OCI-LY3 (cell line): ENCODE measurements at regions not wholly inside any gene's neighbourhood (a gene's known extent, or its start where the extent isn't known, plus 50 kb on each side); places are given as distances from the start of the nearest gene placed in this dataset.

Source experiments
- H2AFZ ChIP-seq: fragments of 200-600, 300-600 bp; shearing (Covaris generic); 2 replicates; pipeline ENCODE4 v1.6.0; 2014; ENCODE audit warnings: antibody characterized with exemption, low read depth, low read length
- H3K27ac ChIP-seq: fragments of 200-600, 300-600 bp; sonication (generic); 2 replicates; pipeline ENCODE4 v1.5.1; 2014; ENCODE audit warnings: mild to moderate bottlenecking, low read length, moderate library complexity, mixed read lengths
- H3K27me3 ChIP-seq: fragments of 200-600, 300-600 bp; sonication (generic); 2 replicates; pipeline ENCODE4 v1.6.1; 2014; ENCODE audit warnings: low read depth, low read length, mixed read lengths
- H3K36me3 ChIP-seq: fragments of 200-600, 300-600 bp; sonication (generic); replicated peaks from 2 replicates; pipeline ENCODE3; 2014; ENCODE audit warnings: low read depth, low read length, mixed read lengths
- H3K4me1 ChIP-seq: fragments of 300-600, 200-600 bp; sonication (generic); 2 replicates; pipeline ENCODE4 v1.6.1; 2014; ENCODE audit warnings: low read length, mixed read lengths
- H3K4me2 ChIP-seq: fragments of 200-600, 300-600 bp; sonication (generic); 2 replicates; pipeline ENCODE4 v1.6.1; 2014; ENCODE audit warnings: low read length, mixed read lengths
- H3K4me3 ChIP-seq: fragments of 300-600, 200-600 bp; sonication (generic); 2 replicates; pipeline ENCODE4 v1.5.1; 2014; ENCODE audit warnings: antibody characterized with exemption, mild to moderate bottlenecking, low read length, moderate library complexity
- H3K79me2 ChIP-seq: fragments of 300-600, 200-600 bp; shearing (Covaris generic); 2 replicates; pipeline ENCODE4 v1.6.1; 2014; ENCODE audit warnings: mild to moderate bottlenecking, low read length, mixed read lengths
- H3K9ac ChIP-seq: fragments of 300-600, 200-600 bp; shearing (Covaris generic); 2 replicates; pipeline ENCODE4 v1.6.0; 2014; ENCODE audit warnings: mild to moderate bottlenecking, low read length, moderate library complexity
- H3K9me3 ChIP-seq: fragments of 200-600, 300-600 bp; shearing (Covaris generic); 2 replicates; pipeline ENCODE4 v1.6.1; 2014; ENCODE audit warnings: low read length, mixed read lengths; ENCODE audit not compliant: insufficient read depth
- H4K20me1 ChIP-seq: fragments of 200-600, 300-600 bp; sonication (generic); 2 replicates; pipeline ENCODE4 v1.6.1; 2016; ENCODE audit warnings: low read length, mixed read lengths; ENCODE audit not compliant: insufficient read depth
- CTCF ChIP-seq: fragments of 200-600, 300-600 bp; sonication (generic); IDR thresholded peaks from 2 replicates; pipeline ENCODE4 v1.5.1; 2014; ENCODE audit warnings: antibody characterized with exemption, low read length, low read depth
- EZH2phosphoT487 ChIP-seq: fragments of 200-600 bp; shearing (Covaris generic); IDR thresholded peaks from 2 replicates; pipeline ENCODE4 v1.6.1; 2018; ENCODE audit warnings: antibody characterized with exemption, mixed run types, low read depth

GRCh38 chr2:204114295-204115136 lies 178.0 kb downstream of the ICOS start:
- Histone ChIP-seq H3K79me2 (no peaks in the 10 kb centered on the region), H3K4me1 (peaks cover 25% of the 10 kb centered on the region), H3K9ac (no peak overlapping the region), H3K36me3 (no peaks in the 10 kb centered on the region), H3K27me3 (no peaks in the 10 kb centered on the region), H3K27ac (no peak overlapping the region), H4K20me1 (no peaks in the 10 kb centered on the region), H2AFZ (no peak overlapping the region), H3K9me3 (no peaks in the 10 kb centered on the region), H3K4me2 (no peak overlapping the region), H3K4me3 (no peak overlapping the region)
- TF ChIP-seq CTCF (no peak), EZH2phosphoT487 (no peak)

DNA sequence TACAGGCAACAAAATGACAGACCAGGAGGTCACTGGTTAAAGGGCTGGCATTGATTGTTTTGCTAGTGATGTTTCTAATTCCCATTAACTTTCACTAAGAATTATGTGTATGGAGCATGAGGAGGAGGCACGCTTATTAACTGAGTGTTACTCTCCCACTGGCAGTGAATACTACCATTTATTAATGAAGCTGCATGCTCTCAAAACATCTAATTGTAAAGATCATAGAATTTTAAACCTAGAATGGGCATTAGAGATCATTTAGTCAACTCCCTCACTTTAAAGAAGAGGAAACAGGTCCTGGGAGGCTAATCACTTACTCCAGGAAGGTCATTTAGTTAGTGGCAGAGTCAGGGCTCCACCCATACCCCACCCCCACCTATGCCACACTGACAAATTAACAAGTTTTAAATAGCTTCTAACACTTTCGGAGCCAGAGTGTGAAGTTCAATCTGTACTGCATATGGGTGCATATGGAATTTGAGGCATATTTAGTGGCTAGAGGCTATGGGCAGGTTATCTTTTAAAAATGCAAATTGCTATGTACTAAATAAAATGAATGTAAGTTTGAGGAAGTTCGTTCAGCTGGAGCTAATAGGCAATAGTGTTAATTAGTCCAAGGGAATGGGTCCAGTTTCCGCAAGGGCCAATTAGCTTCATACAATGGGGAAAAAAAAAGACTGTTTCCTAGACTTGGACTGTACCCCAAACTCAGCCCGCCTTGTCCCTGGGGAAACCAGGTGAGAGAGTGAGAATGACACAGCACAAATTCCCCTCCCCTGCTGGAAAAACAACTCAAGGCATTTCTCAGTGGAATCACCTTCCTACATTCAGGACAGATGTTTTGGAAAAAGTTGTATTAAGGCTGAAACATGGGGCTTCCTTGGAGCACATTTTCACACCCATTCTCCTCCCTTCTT lies 178.8 kb downstream of the ICOS start:
- H3K4me3 ChIP-seq: no peak overlapping the region
- no peak for TF ChIP-seq EZH2phosphoT487
- TF ChIP-seq CTCF: no peak
- H3K79me2 ChIP-seq: no peaks in the 10 kb centered on the region
- H3K4me2 ChIP-seq: no peak overlapping the region
- H3K9me3 ChIP-seq: no peaks in the 10 kb centered on the region
- no peak overlapping the region for H3K9ac ChIP-seq
- H2AFZ ChIP-seq: no peak overlapping the region
- H4K20me1 ChIP-seq: no peaks in the 10 kb centered on the region
- peaks cover 16% of the 10 kb centered on the region for H3K4me1 ChIP-seq
- no peak overlapping the region for H3K27ac ChIP-seq
- H3K27me3 ChIP-seq: no peaks in the 10 kb centered on the region
- no peaks in the 10 kb centered on the region for H3K36me3 ChIP-seq

- TF ChIP-seq EZH2phosphoT487: no peak
- no peak for TF ChIP-seq CTCF
- H3K79me2 ChIP-seq: no peaks in the 10 kb centered on the region
- H2AFZ ChIP-seq: no peak overlapping the region
- H3K4me2 ChIP-seq: no peak overlapping the region
- H3K4me3 ChIP-seq: no peak overlapping the region
- no peaks in the 10 kb centered on the region for H3K27me3 ChIP-seq
- H3K9me3 ChIP-seq: no peaks in the 10 kb centered on the region
- H3K4me1 ChIP-seq: peaks cover 7% of the 10 kb centered on the region
- no peak overlapping the region for H3K27ac ChIP-seq
- H3K9ac ChIP-seq: no peak overlapping the region
- no peaks in the 10 kb centered on the region for H3K36me3 ChIP-seq
- no peaks in the 10 kb centered on the region for H4K20me1 ChIP-seq
These were observed 179.7 kb downstream of the ICOS start for GRCh38 chr2:204116159-204116792.

DNA sequence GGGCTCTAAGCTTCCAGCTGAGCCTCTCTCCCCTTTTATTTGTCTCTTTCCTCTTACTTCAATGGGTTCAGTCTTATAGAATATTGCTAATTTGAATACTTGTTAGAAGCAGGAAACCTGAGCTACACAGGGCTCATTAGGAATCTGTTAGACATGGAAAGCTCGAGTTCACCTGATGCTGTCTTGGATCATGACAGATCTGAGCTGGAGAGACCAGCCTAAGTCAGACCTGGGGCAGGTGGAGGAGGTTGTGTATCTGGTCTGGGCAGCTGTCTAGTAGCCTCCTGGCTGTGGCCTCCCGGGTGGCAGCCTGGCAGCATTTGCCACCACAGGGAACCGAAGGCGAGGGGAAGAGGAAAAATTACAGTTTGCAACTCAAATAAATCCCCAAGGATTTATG lies 185.9 kb downstream of the ICOS start:
- Histone ChIP-seq H3K9ac (no peak overlapping the region), H3K4me3 (peak overlapping the region; percentile 1; the same call in 1 of the 2 replicates), H2AFZ (peak overlapping the region; percentile 15), H3K27me3 (no peaks in the 10 kb centered on the region), H3K4me1 (peaks cover 10% of the 10 kb centered on the region), H3K36me3 (no peaks in the 10 kb centered on the region), H3K27ac (no peak overlapping the region), H3K79me2 (no peaks in the 10 kb centered on the region), H4K20me1 (no peaks in the 10 kb centered on the region), H3K4me2 (peak overlapping the region; percentile 59), H3K9me3 (no peaks in the 10 kb centered on the region)
- no peak for TF ChIP-seq EZH2phosphoT487
- TF ChIP-seq CTCF: no peak
